ENCODE measurements at regions not wholly inside any gene's neighbourhood (a gene's known extent, or its start where the extent isn't known, plus 50 kb on each side); places are given as distances from the start of the nearest gene placed in this dataset.

DNA sequence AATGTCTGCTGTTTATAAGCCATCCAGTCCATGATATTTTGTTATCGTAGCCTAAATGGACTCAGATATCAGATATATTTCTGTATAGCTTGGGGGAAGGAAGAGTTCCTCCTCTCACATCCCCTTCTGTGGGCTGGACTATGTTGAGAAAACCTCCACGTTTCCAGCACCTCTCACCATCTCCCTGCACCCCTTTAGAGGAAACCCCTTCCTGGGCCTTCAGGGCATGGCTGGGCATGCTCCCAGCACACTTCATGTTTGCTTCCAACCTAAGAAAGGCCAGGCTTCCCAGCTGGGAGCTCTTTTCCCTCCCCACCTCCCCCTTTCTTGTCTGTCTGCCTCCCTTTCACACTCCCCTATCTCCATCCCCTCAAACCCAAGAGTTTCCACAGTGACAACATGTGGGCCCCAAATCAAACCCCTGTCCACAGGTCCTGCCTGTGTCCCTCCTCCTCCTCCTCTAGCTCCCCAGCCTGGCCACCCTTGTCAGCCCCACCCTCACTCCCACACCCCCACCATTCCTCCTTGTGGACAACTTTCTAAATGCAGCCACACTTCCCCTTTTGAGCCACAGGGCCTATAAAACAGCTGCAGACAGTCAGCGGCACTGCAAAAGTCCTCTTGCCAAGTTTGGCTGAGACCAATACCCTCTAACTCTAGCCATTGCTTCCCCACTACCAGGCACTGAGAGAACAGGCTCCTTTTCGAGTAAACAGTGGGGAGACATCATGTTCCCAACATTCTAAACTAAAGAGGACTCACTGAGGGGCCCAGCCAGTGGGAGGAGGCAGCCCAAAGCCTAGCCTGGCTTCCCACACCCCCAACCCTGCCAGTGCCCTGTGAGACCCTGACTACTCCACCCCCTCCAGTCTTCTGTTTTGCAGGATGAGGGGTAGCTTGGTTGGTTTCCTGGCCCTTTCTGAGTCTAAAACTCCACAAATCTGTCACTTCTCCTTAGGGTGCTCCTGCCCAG lies 120.5 kb downstream of the ZFP36L2 start:
- DNase-seq = no peak

GRCh38 chr2:43104763-43105162 lies 121.6 kb downstream of the ZFP36L2 start:
- no peak for DNase-seq

GRCh38 chr2:43104106-43104505 lies 122.3 kb downstream of the ZFP36L2 start:
- DNase-seq = no peak

GRCh38 chr2:43103093-43103404 lies 123.4 kb downstream of the ZFP36L2 start:
- DNase-seq = no peak

- no peak for DNase-seq
Observed at GRCh38 chr2:43102366-43103092, 123.9 kb downstream of the ZFP36L2 start.

DNA sequence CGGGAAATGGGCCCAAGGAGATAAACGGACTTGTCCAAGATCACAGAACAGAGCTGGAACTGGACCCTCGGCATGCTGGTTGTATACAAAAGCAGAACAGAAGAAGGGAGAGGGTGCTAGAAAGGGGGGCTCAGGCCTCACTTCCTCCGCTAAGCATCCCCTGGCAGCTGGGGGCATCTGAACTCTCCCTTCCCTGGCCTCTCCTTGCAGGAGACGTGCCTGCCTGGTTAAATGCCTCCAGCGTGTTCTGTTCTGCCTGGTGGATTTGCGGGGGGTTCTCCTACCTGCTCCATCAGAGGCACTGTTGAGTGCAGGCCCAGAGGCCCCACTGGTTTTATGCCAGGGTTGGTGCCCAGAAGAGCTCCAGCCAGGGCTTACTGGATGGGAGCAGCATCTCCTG lies 124.7 kb downstream of the ZFP36L2 start:
- DNase-seq = no peak

GRCh38 chr2:43100883-43101662 lies 125.3 kb downstream of the ZFP36L2 start:
- no peak for DNase-seq

GRCh38 chr2:43100362-43100882 lies 126.0 kb downstream of the ZFP36L2 start:
- no peak for DNase-seq

DNA sequence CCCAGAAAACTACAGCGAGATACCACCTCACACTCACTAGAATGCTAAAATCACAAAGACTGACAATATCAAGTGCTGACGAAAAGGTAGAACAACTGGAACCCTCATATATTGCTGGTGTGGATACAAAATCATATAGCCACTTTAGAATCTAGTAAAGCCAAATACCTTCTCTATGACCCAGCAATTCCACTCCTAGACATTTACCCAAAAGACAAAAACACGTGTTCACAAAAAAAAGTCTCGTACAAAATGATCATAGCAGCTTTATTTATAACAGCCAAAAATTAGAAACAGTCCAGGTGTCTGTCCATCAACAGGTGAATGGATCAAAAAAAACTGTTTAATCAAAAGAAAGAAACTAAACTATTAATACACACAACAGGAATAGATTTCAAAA lies 126.6 kb downstream of the ZFP36L2 start:
- DNase-seq = no peak

DNA sequence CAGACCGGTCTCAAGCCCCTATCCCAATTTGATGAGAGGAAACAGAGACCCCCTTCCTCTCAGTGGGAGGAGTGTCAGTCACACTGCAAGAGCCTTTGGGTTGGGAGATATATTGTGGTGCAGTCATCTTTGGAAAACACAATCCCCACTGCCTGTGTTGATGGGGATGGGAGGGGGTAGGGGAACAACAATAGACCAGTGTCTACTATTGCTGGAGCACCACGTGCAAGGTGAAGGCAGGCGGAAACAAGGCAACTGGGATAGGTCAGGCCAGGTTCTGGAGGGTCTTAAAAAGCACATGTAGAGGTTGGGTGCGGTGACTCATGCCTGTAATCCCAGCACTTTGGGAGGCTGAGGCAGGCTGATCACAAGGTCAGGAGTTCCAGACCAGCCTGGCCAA lies 127.9 kb downstream of the ZFP36L2 start:
- no peak for DNase-seq

DNA sequence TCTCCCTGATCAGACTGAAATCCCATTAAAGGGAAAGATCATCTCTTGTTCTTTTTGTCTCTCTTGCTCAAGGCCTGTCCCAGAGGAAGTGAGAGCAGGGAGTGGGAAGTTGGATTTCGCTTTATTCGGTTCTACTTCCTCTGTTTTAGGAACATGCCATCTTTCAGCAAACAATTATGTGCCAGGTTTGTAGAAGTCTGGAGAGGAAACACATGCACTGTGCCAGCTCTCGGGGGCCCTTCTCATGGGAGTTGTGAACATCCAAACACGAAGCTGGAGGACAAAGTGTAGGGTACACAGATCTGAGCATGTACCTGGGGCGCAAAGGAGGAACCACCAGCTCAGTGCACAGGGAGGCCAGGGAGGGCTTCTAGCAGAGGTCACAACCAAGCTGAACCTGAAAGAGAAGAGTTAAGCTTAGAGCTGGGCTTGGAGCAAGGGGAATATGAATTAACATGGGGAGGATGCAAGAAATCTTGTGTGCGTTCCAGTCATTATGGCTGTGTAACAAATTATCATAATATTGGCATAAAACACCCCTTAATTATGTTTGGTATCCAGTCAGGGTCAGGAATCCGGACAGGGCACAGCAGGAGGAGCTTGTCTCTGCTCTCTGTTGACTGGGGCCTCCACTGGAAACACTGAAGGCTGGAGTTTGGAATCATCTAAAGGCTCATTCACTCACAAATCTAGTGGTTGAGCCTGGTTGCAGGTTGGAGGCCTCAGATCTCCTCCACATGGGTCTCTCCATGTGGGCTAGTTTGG lies 128.6 kb downstream of the ZFP36L2 start:
- no peak for DNase-seq

- no peak for DNase-seq
Observed at GRCh38 chr2:43095533-43096295, 130.7 kb downstream of the ZFP36L2 start.

- DNase-seq = no peak
Observed at GRCh38 chr2:43092520-43093179, 133.8 kb downstream of the ZFP36L2 start.

- no peak for DNase-seq
Observed at GRCh38 chr2:43090317-43090716, 136.1 kb downstream of the ZFP36L2 start.

DNA sequence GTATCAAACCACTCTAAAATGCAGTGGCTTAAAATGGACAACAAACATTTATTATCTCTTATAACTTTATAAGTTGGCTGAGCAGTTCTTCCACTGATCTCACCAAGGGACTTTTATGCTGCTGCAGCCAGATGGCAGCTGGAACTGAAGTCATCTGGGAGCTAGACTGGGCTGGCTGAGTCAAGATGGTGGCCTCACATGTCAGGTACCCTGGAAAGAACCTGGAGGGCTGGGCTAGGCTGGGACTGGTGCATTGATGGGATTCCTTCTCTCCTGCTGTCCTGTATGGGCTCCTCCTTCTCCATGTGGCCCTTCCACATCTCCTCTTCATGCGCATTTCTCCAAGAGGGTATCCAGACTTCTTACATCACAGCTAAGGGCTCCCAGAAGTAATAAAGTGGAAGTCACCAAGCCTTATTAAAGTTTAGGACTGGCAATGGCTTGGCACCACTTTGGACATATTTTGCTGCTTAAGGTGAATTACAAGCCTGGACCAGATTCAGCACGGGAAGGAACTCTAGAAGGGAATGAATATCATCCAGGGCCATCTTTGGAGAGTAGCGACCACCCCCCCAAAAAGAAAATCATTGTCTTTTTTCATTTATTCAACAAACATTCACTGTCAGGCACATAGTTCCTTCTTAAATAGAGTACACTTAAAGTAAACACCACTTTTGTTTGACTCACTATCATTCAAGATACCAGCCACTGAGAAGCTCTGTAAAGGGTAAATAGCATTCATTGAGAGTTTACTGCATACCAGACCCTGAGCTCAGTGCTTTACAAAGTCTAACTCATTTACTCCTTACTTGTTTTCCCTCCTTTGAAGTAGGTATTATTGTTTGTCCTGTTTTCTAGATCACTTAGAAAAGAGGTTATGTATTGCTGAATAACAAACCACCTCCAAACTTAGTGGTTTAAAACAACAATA lies 138.0 kb downstream of the ZFP36L2 start:
- DNase-seq = no peak

- no peak for DNase-seq
Observed at GRCh38 chr2:43087413-43087812, 139.0 kb downstream of the ZFP36L2 start.

- no peak for DNase-seq
Observed at GRCh38 chr2:43086451-43087221, 139.8 kb downstream of the ZFP36L2 start.

- DNase-seq = no peak
Observed at GRCh38 chr2:43085929-43086328, 140.5 kb downstream of the ZFP36L2 start.

DNA sequence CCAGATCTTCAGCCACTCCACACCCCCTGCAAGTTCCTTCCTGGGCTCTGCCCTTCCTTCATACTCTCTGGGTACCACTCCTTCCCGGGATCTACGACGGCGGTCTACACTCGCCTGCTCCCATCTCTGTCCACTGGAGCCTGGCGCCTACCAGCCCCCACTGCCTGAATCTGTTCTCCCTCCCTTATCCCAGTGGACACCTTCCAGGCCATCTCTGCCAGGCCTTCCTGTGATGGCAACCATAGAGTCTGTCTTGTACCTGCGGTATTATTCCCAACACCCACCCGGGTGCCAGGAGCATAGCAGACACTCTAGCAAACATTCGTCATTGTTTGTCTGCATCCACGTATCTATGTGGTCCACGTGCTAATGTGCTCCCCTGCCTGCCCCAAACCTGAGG lies 140.9 kb downstream of the ZFP36L2 start:
- no peak for DNase-seq

Data from CD4-positive, alpha-beta T cell treated with Interleukin-21 for 1 hour (primary cell).